HG02623 (cell line): ENCODE measurements at regions not wholly inside any gene's neighbourhood (a gene's known extent, or its start where the extent isn't known, plus 50 kb on each side); places are given as distances from the start of the nearest gene placed in this dataset.

Experiments used
- ATAC-seq: cut with Tn5 transposase; IDR thresholded peaks from one replicate; pipeline ENCODE4 v1.9.1; 2021; ENCODE audit warnings: moderate library complexity; ENCODE audit not compliant: unreplicated experiment

GRCh38 chr20:24111858-24112257 is 123.3 kb upstream of the GGTLC1 start:
- no peak for ATAC-seq

GRCh38 chr20:24109537-24109936 is 121.0 kb upstream of the GGTLC1 start:
- ATAC-seq: no peak

GRCh38 chr20:24109008-24109407 is 120.4 kb upstream of the GGTLC1 start:
- no peak for ATAC-seq

GRCh38 chr20:24108581-24108980 is 120.0 kb upstream of the GGTLC1 start:
- no peak for ATAC-seq

GRCh38 chr20:24106801-24107445 is 118.3 kb upstream of the GGTLC1 start:
- no peak for ATAC-seq

- no peak for ATAC-seq
These were observed 117.7 kb upstream of the GGTLC1 start for GRCh38 chr20:24106150-24106800.

GRCh38 chr20:24102749-24103333 is 114.3 kb upstream of the GGTLC1 start:
- ATAC-seq: no peak

GRCh38 chr20:24102290-24102689 is 113.7 kb upstream of the GGTLC1 start:
- ATAC-seq: no peak

GRCh38 chr20:24100370-24101011 is 111.9 kb upstream of the GGTLC1 start:
- ATAC-seq: peak; percentile 64

- ATAC-seq: no peak
These were observed 110.3 kb upstream of the GGTLC1 start for GRCh38 chr20:24098886-24099285.

- no peak for ATAC-seq
These were observed 109.1 kb upstream of the GGTLC1 start for GRCh38 chr20:24097506-24098245.

GRCh38 chr20:24096864-24097450 is 108.4 kb upstream of the GGTLC1 start:
- ATAC-seq: no peak

GRCh38 chr20:24096264-24096663 is 107.7 kb upstream of the GGTLC1 start:
- ATAC-seq: no peak

GRCh38 chr20:24095756-24096155 is 107.2 kb upstream of the GGTLC1 start:
- no peak for ATAC-seq

- ATAC-seq: no peak
These were observed 106.7 kb upstream of the GGTLC1 start for GRCh38 chr20:24095303-24095702.

- no peak for ATAC-seq
These were observed 101.0 kb upstream of the GGTLC1 start for GRCh38 chr20:24089576-24089975.

GRCh38 chr20:24086121-24086520 is 97.5 kb upstream of the GGTLC1 start:
- ATAC-seq: no peak

- ATAC-seq: no peak
These were observed 95.7 kb upstream of the GGTLC1 start for GRCh38 chr20:24084281-24084680.

- no peak for ATAC-seq
These were observed 92.5 kb upstream of the GGTLC1 start for GRCh38 chr20:24081077-24081476.

- no peak for ATAC-seq
These were observed 91.3 kb upstream of the GGTLC1 start for GRCh38 chr20:24079661-24080412.
